ENCODE measurements at regions not wholly inside any gene's neighbourhood (a gene's known extent, or its start where the extent isn't known, plus 50 kb on each side); places are given as distances from the start of the nearest gene placed in this dataset.

DNA sequence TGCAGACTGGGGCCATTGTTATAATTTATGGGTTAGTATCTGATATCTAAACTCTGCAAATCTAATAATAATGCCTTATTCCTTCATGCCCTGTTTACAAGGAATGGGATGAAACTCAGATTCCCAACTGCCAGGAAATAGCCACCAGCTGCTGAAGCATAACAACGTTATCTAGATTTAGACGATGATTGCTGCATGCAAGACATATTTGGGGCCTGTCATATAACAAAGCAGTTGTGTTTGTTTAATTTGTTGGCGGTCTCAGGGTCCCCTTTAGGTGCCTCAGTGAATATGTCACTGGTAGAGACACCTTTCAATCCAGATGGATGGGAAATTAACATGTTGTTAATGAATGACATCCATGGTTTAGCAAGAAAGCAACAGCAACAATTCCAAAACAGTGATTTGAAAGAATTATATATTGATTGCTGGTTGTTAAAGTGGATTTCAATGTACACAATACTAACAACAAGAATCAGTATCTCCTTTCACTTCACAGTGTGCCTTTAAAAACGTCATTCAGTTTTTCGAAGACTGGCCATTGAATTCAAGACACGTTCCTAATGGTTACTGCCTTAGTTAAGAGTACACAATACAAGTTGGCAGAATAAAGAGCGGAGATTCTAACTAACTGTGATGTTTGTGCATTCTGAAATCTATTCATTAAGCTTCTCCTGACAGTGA is 860.6 kb upstream of the CELF2 start:
- Histone ChIP-seq H3K4me1 (ENCODE audit: control insufficient read depth in 4 of 4, insufficient read depth in 4 of 4, low read length in 3 of 4) (no peaks in the 10 kb centered on the region), H3K4me3 (ENCODE audit: low read depth in 1 of 3, low read length in 3 of 3) (no peak overlapping the region), H3K36me3 (ENCODE audit: control insufficient read depth in 4 of 4, insufficient read depth in 3 of 4, low read depth in 1 of 4, low read length in 3 of 4) (no peaks in the 10 kb centered on the region), H3K27ac (ENCODE audit: low read depth in 1 of 2, low read length in 2 of 2) (no peak overlapping the region), H3K9me3 (ENCODE audit: control insufficient read depth in 4 of 4, low read length in 3 of 4) (peaks cover 0 to 3% (median 0%) of the 10 kb centered on the region in 4 donors), H3K9ac (ENCODE audit: low read depth in 1 of 2, low read length in 2 of 2) (no peak overlapping the region), H3K27me3 (ENCODE audit: control insufficient read depth in 4 of 4, insufficient read depth in 4 of 4, low read length in 3 of 4) (peaks cover 0 to 2% (median 0%) of the 10 kb centered on the region in 4 donors)
- DNase-seq (ENCODE audit: low spot score): no peak
- no peak for TF ChIP-seq RXRA (IDR thresholded peaks at IDR 0.05)
- no peak for TF ChIP-seq HNF4A (conservative IDR thresholded peaks at IDR 0.05)
- TF ChIP-seq, protein P1, sequence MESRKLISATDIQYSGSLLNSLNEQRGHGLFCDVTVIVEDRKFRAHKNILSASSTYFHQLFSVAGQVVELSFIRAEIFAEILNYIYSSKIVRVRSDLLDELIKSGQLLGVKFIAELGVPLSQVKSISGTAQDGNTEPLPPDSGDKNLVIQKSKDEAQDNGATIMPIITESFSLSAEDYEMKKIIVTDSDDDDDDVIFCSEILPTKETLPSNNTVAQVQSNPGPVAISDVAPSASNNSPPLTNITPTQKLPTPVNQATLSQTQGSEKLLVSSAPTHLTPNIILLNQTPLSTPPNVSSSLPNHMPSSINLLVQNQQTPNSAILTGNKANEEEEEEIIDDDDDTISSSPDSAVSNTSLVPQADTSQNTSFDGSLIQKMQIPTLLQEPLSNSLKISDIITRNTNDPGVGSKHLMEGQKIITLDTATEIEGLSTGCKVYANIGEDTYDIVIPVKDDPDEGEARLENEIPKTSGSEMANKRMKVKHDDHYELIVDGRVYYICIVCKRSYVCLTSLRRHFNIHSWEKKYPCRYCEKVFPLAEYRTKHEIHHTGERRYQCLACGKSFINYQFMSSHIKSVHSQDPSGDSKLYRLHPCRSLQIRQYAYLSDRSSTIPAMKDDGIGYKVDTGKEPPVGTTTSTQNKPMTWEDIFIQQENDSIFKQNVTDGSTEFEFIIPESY (IDR thresholded peaks at IDR 0.05): no peak
- WGBS: 71% methylated on average over 7 of the region's 7 CpGs

DNA sequence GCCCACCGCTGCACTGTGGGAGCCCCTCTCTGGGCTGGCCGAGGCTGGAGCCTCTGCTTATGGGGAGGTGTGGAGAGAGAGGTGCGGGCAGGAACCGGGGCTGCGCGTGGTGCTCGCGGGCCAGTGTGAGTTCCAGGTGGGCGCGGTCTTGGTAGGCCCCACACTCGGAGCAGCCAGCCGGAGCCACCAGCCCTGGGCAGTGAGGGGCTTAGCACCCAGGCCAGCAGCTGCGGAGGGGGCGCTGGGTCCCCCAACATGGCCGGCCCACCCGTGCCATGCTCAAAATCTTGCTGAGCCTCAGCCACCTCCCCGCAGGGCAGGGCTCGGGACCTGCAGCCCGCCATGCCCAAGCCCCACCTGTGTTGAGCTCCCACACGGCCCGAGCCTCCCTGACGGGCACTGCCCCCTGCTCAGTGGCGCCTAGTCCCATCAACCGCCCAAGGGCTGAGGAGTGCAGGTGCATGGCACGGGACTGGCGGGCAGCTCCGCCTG is 856.8 kb upstream of the CELF2 start:
- no peak for DNase-seq (ENCODE audit: low spot score)
- Histone ChIP-seq H3K36me3 (ENCODE audit: control insufficient read depth in 4 of 4, insufficient read depth in 3 of 4, low read depth in 1 of 4, low read length in 3 of 4) (no peaks in the 10 kb centered on the region), H3K9ac (ENCODE audit: low read depth in 1 of 2, low read length in 2 of 2) (no peak overlapping the region), H3K4me3 (ENCODE audit: low read depth in 1 of 3, low read length in 3 of 3) (no peak overlapping the region), H3K27me3 (ENCODE audit: control insufficient read depth in 4 of 4, insufficient read depth in 4 of 4, low read length in 3 of 4) (peaks cover 0 to 2% (median 0%) of the 10 kb centered on the region in 4 donors), H3K9me3 (ENCODE audit: control insufficient read depth in 4 of 4, low read length in 3 of 4) (peaks cover 0 to 3% (median 0%) of the 10 kb centered on the region in 4 donors), H3K4me1 (ENCODE audit: control insufficient read depth in 4 of 4, insufficient read depth in 4 of 4, low read length in 3 of 4) (no peaks in the 10 kb centered on the region), H3K27ac (ENCODE audit: low read depth in 1 of 2, low read length in 2 of 2) (no peak overlapping the region)
- 90% methylated on average over 27 of the region's 27 CpGs for WGBS
- no peak for TF ChIP-seq JUND (IDR thresholded peaks at IDR 0.05)
- TF ChIP-seq HNF4A (conservative IDR thresholded peaks at IDR 0.05): no peak
- TF ChIP-seq, protein P1 (IDR thresholded peaks at IDR 0.05): no peak
- TF ChIP-seq EGR1 (IDR thresholded peaks at IDR 0.05; ENCODE audit: low read depth in 2 of 2): no peak
- TF ChIP-seq MAX (IDR thresholded peaks at IDR 0.05): no peak
- TF ChIP-seq, protein P2, sequence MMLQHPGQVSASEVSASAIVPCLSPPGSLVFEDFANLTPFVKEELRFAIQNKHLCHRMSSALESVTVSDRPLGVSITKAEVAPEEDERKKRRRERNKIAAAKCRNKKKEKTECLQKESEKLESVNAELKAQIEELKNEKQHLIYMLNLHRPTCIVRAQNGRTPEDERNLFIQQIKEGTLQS (IDR thresholded peaks at IDR 0.05): no peak
- no peak for TF ChIP-seq HNF4G (IDR thresholded peaks at IDR 0.05)
- TF ChIP-seq, protein P3, sequence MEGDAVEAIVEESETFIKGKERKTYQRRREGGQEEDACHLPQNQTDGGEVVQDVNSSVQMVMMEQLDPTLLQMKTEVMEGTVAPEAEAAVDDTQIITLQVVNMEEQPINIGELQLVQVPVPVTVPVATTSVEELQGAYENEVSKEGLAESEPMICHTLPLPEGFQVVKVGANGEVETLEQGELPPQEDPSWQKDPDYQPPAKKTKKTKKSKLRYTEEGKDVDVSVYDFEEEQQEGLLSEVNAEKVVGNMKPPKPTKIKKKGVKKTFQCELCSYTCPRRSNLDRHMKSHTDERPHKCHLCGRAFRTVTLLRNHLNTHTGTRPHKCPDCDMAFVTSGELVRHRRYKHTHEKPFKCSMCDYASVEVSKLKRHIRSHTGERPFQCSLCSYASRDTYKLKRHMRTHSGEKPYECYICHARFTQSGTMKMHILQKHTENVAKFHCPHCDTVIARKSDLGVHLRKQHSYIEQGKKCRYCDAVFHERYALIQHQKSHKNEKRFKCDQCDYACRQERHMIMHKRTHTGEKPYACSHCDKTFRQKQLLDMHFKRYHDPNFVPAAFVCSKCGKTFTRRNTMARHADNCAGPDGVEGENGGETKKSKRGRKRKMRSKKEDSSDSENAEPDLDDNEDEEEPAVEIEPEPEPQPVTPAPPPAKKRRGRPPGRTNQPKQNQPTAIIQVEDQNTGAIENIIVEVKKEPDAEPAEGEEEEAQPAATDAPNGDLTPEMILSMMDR (IDR thresholded peaks at IDR 0.05; ENCODE audit: low read depth, low read length, missing input control): no peak
- no peak for TF ChIP-seq YY1 (IDR thresholded peaks at IDR 0.05)
- TF ChIP-seq SP1 (IDR thresholded peaks at IDR 0.05): no peak
- TF ChIP-seq RAD21 (IDR thresholded peaks at IDR 0.05): no peak
- no peak for TF ChIP-seq TAF1 (conservative IDR thresholded peaks at IDR 0.05)
- no peak for TF ChIP-seq NR2F2 (IDR thresholded peaks at IDR 0.05)
- TF ChIP-seq FOXA1 (IDR thresholded peaks at IDR 0.05): no peak
- TF ChIP-seq, protein P4, sequence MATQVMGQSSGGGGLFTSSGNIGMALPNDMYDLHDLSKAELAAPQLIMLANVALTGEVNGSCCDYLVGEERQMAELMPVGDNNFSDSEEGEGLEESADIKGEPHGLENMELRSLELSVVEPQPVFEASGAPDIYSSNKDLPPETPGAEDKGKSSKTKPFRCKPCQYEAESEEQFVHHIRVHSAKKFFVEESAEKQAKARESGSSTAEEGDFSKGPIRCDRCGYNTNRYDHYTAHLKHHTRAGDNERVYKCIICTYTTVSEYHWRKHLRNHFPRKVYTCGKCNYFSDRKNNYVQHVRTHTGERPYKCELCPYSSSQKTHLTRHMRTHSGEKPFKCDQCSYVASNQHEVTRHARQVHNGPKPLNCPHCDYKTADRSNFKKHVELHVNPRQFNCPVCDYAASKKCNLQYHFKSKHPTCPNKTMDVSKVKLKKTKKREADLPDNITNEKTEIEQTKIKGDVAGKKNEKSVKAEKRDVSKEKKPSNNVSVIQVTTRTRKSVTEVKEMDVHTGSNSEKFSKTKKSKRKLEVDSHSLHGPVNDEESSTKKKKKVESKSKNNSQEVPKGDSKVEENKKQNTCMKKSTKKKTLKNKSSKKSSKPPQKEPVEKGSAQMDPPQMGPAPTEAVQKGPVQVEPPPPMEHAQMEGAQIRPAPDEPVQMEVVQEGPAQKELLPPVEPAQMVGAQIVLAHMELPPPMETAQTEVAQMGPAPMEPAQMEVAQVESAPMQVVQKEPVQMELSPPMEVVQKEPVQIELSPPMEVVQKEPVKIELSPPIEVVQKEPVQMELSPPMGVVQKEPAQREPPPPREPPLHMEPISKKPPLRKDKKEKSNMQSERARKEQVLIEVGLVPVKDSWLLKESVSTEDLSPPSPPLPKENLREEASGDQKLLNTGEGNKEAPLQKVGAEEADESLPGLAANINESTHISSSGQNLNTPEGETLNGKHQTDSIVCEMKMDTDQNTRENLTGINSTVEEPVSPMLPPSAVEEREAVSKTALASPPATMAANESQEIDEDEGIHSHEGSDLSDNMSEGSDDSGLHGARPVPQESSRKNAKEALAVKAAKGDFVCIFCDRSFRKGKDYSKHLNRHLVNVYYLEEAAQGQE (IDR thresholded peaks at IDR 0.05): no peak
- no peak for TF ChIP-seq FOXA2 (IDR thresholded peaks at IDR 0.05)
- no peak for TF ChIP-seq RXRA (IDR thresholded peaks at IDR 0.05)
- no peak for TF ChIP-seq GABPA (IDR thresholded peaks at IDR 0.05 in 1 of 2, conservative IDR thresholded peaks at IDR 0.05 in 1 of 2)
